HS-5 (cell line): ENCODE measurements at regions not wholly inside any gene's neighbourhood (a gene's known extent, or its start where the extent isn't known, plus 50 kb on each side); places are given as distances from the start of the nearest gene placed in this dataset.
A peak's percentile ranks its signal among the peaks of the same experiment; 100 is the strongest.
"Not testable (repeated sequence)": the region's sequence is repeated elsewhere in the genome, so short reads cannot be mapped to it uniquely, and the experiment has no call there.

Experiments used
- DNase-seq: peaks from one replicate; pipeline ENCODE4 v3.0.0-alpha.2; 2012; ENCODE audit warnings: low read depth

GRCh38 chr7:24135003-24135817 is 148.8 kb upstream of the NPY start:
- no peak for DNase-seq

GRCh38 chr7:24137338-24137737 is 146.7 kb upstream of the NPY start:
- DNase-seq: no peak

- DNase-seq: no peak
Measured at GRCh38 chr7:24138343-24138742, 145.6 kb upstream of the NPY start.

- DNase-seq: no peak
Measured at GRCh38 chr7:24140001-24140400, 144.0 kb upstream of the NPY start.

GRCh38 chr7:24141874-24142509 is 142.0 kb upstream of the NPY start:
- no peak for DNase-seq

GRCh38 chr7:24143547-24143946 is 140.4 kb upstream of the NPY start:
- DNase-seq: no peak

GRCh38 chr7:24151944-24152343 is 132.0 kb upstream of the NPY start:
- no peak for DNase-seq

GRCh38 chr7:24152356-24152755 is 131.6 kb upstream of the NPY start:
- no peak for DNase-seq

- no peak for DNase-seq
Measured at GRCh38 chr7:24152877-24153472, 131.0 kb upstream of the NPY start.

- DNase-seq: no peak
Measured at GRCh38 chr7:24157666-24158065, 126.3 kb upstream of the NPY start.

GRCh38 chr7:24158975-24159374 is 125.0 kb upstream of the NPY start:
- DNase-seq: peak; percentile 5

GRCh38 chr7:24164401-24164800 is 119.6 kb upstream of the NPY start:
- DNase-seq: no peak

GRCh38 chr7:24169077-24169624 is 114.8 kb upstream of the NPY start:
- no peak for DNase-seq

- DNase-seq: not testable (repeated sequence)
Measured at GRCh38 chr7:24171951-24172350, 112.0 kb upstream of the NPY start.

- no peak for DNase-seq
Measured at GRCh38 chr7:24172856-24173255, 111.1 kb upstream of the NPY start.

GRCh38 chr7:24175603-24176002 is 108.4 kb upstream of the NPY start:
- DNase-seq: no peak

GRCh38 chr7:24178811-24179570 is 105.0 kb upstream of the NPY start:
- no peak for DNase-seq

GRCh38 chr7:24191362-24191761 is 92.6 kb upstream of the NPY start:
- no peak for DNase-seq

- DNase-seq: no peak
Measured at GRCh38 chr7:24192053-24192452, 91.9 kb upstream of the NPY start.

- DNase-seq: no peak
Measured at GRCh38 chr7:24192691-24193090, 91.3 kb upstream of the NPY start.

GRCh38 chr7:24197852-24198251 is 86.1 kb upstream of the NPY start:
- peak; percentile 39 for DNase-seq

- DNase-seq: no peak
Measured at GRCh38 chr7:24199978-24200377, 84.0 kb upstream of the NPY start.
